ENCODE measurements at regions not wholly inside any gene's neighbourhood (a gene's known extent, or its start where the extent isn't known, plus 50 kb on each side); places are given as distances from the start of the nearest gene placed in this dataset.

- intact Hi-C loops (cut with DNase I; ENCODE audit: low total_unique reads): no loop called here
- Histone ChIP-seq H3K27ac (no peak overlapping the region), H3K9me3 (no peaks in the 10 kb centered on the region), H3K4me3 (no peak overlapping the region), H3K36me3 (no peaks in the 10 kb centered on the region), H3K27me3 (no peaks in the 10 kb centered on the region), H3K4me1 (no peaks in the 10 kb centered on the region)
- in situ Hi-C loops (cut with MboI; ENCODE audit: low pct_ligation_motif_present in 1 of 4, low pct_unique_long_range_greater_than_20kb in 1 of 4, low sequenced_read_pairs in 3 of 4): no loop called here
- DNase-seq: no peak
- TF ChIP-seq EP300 (IDR thresholded peaks at IDR 0.05; ENCODE audit: low read depth) (no peak), POLR2AphosphoS5 (IDR thresholded peaks at IDR 0.05) (no peak), CTCF (IDR thresholded peaks at IDR 0.05) (no peak), POLR2A (IDR thresholded peaks at IDR 0.05) (no peak)
- 75 to 79% methylated on average over 3 to 8 of the region's 8 CpGs for WGBS, 2 donors (ENCODE audit: low coverage in 1 of 2)
Measured at GRCh38 chr11:134876226-134876625, 464.2 kb upstream of the B3GAT1 start.

GRCh38 chr11:134866981-134867675 lies 455.1 kb upstream of the B3GAT1 start:
- intact Hi-C loops (cut with DNase I; ENCODE audit: low total_unique reads) (no loop called here), in situ Hi-C loops (cut with MboI; ENCODE audit: low pct_ligation_motif_present in 1 of 4, low pct_unique_long_range_greater_than_20kb in 1 of 4, low sequenced_read_pairs in 3 of 4) (no loop called here)
- Histone ChIP-seq H3K27ac (no peak overlapping the region), H3K9me3 (no peaks in the 10 kb centered on the region), H3K27me3 (peaks cover 7% of the 10 kb centered on the region), H3K4me1 (peaks cover 0 to 3% (median 0%) of the 10 kb centered on the region in 4 donors), H3K4me3 (no peak overlapping the region), H3K36me3 (no peaks in the 10 kb centered on the region)
- WGBS, 2 donors (ENCODE audit: low coverage in 1 of 2): 77 to 83% methylated on average over 4 to 11 of the region's 11 CpGs
- no peak for DNase-seq
- TF ChIP-seq EP300 (IDR thresholded peaks at IDR 0.05; ENCODE audit: low read depth): no peak
- TF ChIP-seq POLR2AphosphoS5 (IDR thresholded peaks at IDR 0.05): no peak
- no peak for TF ChIP-seq CTCF (IDR thresholded peaks at IDR 0.05)
- TF ChIP-seq POLR2A (IDR thresholded peaks at IDR 0.05): no peak

GRCh38 chr11:134866215-134866614 lies 454.2 kb upstream of the B3GAT1 start:
- Histone ChIP-seq H3K36me3 (no peaks in the 10 kb centered on the region), H3K27ac (no peak overlapping the region), H3K4me1 (peaks cover 0 to 3% (median 0%) of the 10 kb centered on the region in 4 donors), H3K9me3 (no peaks in the 10 kb centered on the region), H3K27me3 (peaks cover 10% of the 10 kb centered on the region), H3K4me3 (no peak overlapping the region)
- no peak for TF ChIP-seq POLR2A (IDR thresholded peaks at IDR 0.05)
- TF ChIP-seq CTCF (IDR thresholded peaks at IDR 0.05): no peak
- 67 to 71% methylated on average over 3 to 6 of the region's 6 CpGs for WGBS, 2 donors (ENCODE audit: low coverage in 1 of 2)
- intact Hi-C loops (cut with DNase I; ENCODE audit: low total_unique reads) (no loop called here), in situ Hi-C loops (cut with MboI; ENCODE audit: low pct_ligation_motif_present in 1 of 4, low pct_unique_long_range_greater_than_20kb in 1 of 4, low sequenced_read_pairs in 3 of 4) (no loop called here)
- DNase-seq: no peak

GRCh38 chr11:134864968-134865305 lies 452.9 kb upstream of the B3GAT1 start:
- 75 to 88% methylated on average over 3 to 6 of the region's 6 CpGs for WGBS, 2 donors (ENCODE audit: low coverage in 1 of 2)
- Histone ChIP-seq H3K4me3 (no peak overlapping the region), H3K27me3 (peaks cover 11% of the 10 kb centered on the region), H3K36me3 (no peaks in the 10 kb centered on the region), H3K4me1 (peaks cover 0 to 3% (median 0%) of the 10 kb centered on the region in 4 donors), H3K9me3 (no peaks in the 10 kb centered on the region), H3K27ac (no peak overlapping the region)
- TF ChIP-seq POLR2AphosphoS5 (IDR thresholded peaks at IDR 0.05) (no peak), EP300 (IDR thresholded peaks at IDR 0.05; ENCODE audit: low read depth) (no peak)
- in situ Hi-C loops (cut with MboI; ENCODE audit: low pct_ligation_motif_present in 1 of 4, low pct_unique_long_range_greater_than_20kb in 1 of 4, low sequenced_read_pairs in 3 of 4) (no loop called here), intact Hi-C loops (cut with DNase I; ENCODE audit: low total_unique reads) (no loop called here)
- no peak for DNase-seq
